HL-60/S4 (cell line): ENCODE measurements at regions not wholly inside any gene's neighbourhood (a gene's known extent, or its start where the extent isn't known, plus 50 kb on each side); places are given as distances from the start of the nearest gene placed in this dataset.

Experiments
- in situ Hi-C: fragments of 300-500 bp; cut with MboI; formaldehyde crosslinking; loops from 2 replicates; pipeline ENCODE4 v1.14.3; 2022; ENCODE audit warnings: low sequenced_read_pairs

DNA sequence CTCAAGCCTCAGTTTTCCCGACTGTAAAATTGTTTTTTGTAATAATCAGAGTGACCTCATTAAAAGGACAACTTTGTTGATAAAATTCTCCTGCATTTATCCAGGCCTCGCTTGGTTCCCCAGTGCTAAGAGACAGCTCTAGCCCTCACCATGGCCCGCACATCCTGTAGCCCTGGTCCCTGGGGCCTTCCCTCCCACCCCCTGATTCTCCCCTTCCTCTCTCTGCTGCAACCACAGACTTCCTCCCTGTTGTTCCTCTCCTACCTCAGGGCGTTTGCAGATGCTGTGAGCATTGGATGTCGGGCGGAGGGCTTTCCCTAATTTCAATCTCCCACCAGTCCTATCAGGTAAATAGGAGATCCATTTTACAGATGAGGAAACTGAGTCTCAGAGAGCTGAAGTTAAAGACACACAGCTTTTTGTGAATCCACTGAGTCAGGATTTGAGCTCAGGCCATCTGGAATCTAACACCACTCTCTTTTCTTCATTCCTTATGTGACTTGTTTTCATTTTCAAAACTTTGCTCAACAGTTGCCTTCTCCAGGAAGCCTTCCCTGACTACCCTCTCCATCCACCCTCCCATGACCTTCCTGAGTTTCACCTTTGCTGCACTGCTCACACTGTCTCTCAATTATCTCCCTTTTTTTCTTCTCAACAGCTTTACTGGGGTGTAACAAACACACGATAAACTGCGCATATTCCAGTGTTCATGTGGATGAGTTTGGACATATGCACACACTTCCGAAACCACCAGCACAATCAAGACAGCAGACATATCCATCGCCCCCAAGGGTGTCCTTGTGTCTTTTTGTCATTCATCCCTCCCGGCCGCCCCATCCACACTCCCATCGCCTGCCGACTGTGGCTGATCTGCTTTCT lies 107.1 kb downstream of the CEBPB start:
- in situ Hi-C loops, result no loop called here

DNA sequence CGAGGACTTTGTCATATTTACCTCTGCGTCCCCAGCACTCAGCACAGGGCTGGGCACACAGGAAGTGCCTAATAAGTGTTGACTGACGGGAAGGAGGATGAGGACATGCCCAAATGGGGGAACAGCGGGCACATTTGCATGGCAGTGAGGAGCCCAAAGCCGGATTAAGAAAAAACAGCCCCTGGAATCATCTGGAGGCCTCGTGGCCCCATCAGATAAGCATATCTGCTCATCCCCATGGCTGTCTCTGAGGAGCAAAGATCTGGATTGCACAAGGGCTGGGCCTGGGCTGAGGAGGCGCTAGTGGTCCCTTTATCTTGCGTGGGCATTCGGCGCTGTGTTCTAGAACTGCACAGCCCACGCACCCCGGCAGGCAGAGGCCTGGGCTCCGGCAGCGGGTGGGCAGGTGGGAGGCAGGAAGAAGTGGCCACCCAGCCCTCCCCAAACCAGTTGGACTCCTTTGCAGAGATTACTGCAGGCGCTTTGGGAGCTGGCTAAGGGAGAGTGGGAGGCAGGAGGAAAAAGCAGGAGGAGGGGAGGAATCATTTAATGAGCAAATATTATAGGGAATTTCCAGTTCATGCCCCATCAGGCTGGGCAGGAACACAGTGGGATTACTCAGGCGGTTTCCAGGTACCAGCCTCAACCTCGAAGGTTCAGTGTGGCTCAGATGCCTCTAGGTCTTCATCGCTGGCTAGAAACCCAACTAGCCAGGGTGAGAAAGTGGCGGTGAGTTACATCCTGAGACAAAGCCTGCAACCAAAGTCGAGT lies 108.1 kb downstream of the CEBPB start:
- in situ Hi-C loops, result no loop called here

DNA sequence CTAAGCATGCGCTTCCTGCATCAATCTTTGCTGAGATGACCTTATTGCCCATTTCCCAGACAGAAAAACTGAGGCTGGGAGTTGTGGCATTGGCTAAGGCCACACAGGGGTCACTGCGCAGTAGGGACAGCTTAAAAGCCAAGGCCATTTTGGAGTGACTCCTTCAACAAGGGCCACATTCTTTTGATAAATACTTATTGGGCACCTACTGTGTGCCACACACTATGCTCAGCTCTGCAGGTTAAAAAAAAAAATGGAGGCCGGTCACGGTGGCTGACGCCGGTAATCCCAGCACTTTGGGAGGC lies 108.6 kb downstream of the CEBPB start:
- in situ Hi-C loops, result no loop called here

DNA sequence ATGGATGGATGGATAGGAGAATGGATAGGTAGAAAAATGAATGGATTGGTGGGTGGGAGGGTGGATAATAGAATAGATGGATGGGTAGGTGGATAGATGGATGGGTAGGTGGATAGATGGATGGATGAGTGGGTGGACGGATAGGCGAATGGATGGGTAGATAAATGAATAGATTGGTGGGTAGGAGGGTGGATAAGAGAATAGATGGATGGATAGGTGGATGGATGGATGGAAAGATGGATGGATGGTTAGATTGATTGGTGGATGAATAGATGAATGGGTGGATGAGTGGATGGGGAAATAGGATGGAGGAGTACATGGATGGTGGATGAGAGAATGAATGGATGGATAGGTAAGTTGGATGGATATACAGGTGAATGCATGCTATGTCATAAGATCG lies 110.5 kb downstream of the CEBPB start:
- in situ Hi-C loops, result no loop called here

DNA sequence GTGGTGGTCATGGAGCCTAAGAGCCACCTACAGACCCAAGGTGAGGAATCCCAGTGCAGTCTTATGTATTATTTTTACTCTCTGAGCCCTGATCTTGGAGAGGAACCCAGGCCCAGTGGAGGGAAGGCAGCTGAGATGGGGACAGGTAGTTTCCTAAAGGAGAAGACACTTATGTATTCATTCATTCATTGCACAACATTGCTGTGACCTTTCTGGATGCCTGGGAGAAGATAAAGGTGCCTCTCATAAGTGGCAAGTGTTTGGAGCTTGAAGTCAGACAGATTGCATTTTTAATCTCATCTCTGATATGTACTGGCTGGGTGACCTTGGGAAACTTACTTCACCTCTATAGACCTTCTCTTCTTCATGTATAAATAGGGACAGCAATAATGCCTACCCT lies 111.1 kb downstream of the CEBPB start:
- in situ Hi-C loops, result no loop called here

DNA sequence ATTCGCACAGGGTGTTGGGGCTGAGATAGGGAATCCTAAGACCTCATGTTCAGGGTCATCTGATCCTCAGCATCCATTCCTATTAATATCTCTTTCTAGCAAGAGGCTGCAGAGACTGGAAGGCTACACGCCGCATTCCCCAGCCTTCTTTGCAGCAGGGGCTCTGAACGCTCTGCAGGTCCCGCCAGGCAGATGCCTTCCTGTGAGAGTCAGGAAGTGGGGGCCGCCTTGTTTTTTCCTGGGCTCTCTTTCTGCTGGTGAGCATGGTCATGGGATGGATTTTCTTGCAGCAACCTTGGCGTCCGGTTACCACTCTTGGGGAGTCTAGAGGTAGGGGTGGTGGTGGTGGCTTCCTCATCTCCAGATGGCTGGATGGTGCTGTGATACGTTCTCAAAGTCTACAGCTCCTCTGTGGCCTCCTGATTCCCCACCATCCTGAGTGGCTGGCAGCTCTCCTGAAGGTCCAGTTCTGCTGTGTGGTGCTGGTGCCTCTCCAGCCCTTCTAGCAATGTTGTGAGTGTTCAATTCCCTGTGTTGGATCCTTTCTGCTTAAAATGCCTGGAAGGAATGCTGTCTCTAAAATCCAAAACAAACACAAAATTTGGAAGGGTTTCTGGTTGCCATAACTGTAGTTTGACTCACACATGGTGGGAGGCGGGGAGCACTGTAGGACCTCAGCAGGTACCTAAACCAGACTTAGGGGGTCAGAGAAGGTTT lies 111.9 kb downstream of the CEBPB start:
- in situ Hi-C loops, result no loop called here

DNA sequence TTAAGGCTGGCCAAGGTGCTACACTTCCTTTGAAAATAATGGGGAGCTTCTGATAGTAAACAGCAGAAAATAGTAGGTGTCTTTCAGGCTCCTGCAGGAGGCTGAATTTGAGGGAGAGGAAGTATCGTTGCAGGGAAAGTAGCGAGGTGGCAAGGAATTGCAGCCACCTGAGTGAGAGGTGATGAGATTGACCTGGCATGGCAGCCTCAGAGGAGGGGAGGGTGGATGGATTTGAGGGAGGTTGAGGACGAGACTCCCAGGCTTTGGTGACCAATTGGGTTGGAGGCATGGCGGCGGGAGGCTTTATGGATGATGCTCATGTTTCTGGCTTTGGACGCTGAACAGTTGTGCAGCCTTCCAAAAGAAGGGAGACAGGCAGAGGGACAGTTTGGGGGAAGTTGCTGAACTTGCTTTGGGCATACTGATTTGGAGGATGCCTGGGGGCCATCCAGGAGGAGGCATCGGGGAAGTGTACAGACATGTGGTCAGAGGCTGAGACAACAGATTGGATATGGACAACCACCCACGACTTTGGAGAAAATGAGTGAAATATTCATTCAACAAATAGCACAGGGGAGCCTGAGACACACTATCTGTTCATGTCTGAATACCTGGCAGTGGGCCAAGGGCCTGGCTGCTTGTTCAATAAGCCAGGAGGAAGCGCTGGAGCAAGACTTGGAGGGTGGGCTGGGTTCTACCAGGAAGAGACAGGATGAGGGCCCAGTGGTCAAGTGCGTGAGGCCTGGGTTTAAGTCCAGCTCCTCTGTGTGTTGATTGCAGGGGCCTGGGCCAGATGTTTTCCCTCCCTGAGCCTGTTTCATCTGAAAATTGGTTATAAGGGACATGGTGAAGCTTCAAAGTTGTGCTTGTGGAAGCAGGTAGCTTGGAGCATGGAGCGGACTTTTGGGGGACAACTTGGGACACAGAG lies 113.2 kb downstream of the CEBPB start:
- in situ Hi-C loops, result no loop called here

DNA sequence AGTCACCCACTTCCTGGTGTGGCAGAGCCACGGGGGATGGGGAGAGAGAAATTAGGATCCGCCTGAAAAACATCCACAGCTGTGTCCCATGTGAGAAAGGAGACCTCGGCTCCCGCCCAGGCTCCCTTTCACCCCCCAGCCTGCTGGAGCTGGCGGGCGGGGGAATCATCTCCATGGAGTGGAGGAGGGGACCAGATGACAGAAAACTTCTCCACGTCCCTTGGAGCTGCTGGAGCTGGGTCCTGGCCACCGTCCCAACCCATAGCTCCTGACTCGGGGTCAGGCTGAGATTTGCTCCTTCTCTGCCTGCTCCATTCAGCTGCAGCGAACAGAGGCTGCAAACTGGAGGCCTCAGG lies 113.8 kb downstream of the CEBPB start:
- in situ Hi-C loops, result no loop called here

DNA sequence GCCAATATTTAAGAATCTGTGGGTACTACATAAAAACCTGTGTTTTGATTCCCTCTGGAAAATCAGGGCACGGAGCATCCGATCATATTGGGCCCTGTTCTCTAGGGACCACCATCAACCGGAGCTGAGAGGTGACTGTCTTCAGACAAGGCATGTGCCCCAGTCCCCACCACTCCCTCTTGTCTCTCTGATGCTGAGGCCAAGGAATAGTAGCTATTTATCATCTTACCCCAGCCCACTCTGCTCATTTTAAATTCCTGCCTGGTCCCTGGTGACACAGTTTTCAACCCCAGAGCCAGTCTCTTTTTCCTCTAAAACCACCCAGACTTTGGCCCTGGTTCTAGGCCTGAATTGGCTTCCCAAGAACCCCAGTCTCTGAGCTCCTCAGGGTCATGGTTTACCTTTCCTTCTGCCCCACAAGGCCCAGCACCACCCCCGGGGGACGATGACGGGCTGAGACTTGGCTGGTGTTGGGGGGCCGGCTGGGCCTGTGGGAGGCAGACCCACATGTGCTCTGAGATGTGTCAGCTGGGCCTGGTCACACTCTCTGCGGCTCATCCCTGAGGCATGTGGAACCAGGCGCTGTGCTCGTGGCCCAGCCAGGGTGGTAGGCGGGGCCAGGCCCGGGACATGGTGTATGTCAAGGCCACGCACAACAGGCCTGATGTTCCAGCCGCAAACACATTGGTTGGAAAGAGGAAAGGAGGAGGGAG lies 114.4 kb downstream of the CEBPB start:
- in situ Hi-C loops, result no loop called here

DNA sequence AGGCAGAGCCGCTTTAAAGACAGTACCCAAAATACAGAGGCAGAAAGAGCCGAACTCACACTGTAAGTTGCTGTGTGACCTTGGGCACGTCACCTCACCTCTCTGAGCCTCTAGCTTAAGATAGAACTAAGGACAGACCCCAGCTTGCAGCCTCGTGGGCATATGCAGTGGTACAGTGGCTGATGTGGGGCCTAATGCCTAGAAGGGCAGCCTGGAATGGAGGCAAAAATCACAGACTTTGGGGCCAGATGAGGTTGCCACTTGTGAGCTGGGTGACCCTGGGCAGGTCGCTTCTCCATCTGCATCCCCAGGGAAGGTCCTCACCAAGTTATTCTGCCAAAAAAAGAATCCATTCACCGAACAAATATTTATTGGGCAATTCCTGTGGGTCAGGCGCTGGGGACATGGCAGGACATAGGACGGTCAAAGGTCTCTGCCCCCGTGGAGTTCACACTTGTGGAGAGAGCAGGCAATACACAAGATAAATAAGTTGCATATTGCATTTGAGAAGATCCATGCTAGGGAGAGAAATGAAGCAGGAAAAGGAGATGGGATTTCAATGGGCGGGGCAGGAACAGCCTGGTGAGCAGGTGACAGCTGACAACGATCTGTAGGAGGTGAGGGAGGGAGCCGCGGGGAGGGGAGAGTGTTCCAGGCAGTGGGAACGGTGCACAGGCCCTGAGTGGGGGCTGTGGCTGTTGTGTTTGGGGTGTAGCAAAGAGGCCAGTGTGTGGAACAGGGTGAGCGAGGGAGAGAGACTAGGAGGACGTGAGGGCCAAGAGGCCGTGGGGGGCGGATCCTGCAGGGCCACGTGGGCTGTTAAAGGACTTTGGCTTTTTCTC lies 115.2 kb downstream of the CEBPB start:
- in situ Hi-C loops, result no loop called here

DNA sequence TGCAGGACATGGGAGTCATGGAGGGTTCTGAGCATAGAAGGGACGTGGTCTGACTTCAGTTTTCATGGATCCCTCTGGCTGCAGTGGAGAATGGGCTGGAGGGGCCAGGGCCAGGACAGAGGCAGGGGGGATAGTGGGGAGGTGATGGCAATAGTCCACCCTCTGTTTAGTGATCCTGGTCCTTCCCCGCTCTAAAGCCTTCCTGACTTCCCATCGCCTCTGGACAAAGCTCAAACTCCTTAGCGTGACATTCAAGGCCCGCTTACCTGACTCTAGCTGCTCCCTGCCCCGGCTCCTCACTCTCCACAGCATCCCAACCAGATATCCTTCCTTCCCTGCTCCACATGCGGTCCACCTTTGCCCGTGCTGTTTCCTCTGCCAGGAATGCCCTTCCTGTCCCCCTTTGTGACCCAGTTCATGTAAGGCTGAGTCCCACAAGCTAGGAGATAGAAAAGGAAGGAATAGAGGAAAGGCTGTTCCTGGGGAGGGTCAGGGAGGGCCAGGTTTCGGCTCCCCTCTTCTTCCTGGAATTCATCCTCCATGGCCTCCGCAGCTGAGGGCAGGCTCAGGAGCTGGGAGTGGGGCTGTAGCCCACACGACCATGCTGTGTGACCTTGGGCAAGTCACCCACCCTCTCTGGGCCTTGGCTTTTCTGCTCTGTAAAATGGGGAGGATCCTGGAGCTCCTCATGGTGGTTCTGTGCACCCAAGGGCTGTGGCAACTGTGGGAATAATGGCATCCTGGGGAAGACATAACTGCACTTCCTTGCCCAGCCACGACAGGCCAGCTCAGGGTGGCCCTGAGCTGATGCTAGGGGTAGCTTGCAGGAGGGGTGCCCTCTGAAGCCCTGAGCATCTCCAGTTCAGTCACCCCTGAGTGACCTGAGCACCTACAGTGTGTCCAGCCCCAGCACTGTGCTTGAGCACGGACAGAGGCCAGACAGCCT lies 116.1 kb downstream of the CEBPB start:
- in situ Hi-C loops, result no loop called here

DNA sequence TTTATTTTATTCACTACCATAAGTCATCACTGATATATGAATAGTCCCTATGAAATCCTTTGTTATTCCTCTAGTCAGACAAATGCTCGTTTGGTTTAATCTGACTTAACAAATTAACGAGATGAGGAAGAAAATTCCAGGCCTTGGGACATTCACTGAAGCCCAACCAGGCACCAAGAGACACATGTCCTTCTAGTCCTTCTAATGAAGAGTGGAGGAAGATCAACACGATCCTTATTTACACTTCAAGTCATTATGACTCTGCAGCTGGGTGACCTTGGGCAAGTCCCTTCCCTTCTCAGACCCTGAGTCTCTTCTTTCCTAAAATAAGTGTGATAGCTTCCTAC lies 117.5 kb downstream of the CEBPB start:
- in situ Hi-C loops, result no loop called here

DNA sequence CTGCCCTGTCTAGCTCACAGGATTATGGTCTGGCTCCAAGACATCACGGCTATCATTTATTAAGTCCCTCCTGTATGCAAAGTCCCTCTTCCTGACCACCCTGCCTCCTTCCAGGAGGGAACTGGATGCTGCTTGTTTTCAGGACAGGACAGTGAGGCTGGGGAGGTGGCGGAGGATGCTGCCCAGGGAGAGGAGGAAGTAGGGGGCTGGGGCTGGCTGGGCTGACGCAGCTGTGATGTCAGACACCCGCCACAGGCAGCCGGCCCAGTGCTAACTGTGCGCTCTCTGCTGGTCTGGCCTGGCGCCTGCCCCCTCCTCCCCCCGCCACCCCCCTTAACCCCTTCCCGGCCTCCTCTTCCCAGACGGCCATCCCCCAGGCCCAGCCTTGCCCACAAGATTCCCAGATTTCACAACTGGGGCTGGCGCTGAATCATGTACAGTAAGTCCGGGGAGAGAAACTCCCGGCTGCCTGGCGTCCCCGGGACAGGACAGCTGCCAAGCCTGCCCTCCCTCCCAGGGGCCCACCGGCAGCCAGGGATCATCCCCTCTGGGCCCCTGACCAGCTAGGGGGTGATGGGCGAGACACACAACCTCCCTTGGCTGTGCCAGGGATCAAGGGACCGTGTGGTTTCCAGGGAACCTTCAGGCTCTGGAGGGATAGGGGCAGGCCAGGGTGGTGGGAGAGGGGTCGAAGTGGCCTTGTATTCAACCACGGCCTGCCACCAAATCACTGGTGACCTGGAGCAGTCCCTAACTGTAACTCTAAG lies 118.1 kb downstream of the CEBPB start:
- in situ Hi-C loops, result no loop called here

DNA sequence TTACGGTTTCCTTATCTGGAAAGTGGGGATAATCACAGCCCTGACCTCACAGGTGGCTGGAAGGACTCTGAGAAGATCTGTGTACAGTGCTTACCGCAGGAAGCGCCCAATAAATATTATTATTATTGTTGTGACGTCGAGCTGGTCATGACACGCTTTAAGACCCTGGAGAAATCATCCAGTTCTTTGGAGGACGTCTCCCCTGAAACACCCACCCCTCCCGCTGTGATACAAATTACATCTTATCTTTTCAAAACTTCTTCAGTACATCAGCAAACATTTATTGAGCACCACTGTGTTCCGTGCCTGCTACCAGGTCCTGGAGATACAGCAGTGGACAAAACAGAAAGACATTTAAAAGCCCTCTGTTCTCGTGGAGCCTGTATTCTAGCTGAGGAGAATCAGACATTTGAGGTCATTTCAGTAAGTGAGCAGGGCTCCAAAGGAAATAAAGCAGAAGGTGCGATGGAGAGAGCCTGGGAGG lies 118.7 kb downstream of the CEBPB start:
- in situ Hi-C loops, result no loop called here

DNA sequence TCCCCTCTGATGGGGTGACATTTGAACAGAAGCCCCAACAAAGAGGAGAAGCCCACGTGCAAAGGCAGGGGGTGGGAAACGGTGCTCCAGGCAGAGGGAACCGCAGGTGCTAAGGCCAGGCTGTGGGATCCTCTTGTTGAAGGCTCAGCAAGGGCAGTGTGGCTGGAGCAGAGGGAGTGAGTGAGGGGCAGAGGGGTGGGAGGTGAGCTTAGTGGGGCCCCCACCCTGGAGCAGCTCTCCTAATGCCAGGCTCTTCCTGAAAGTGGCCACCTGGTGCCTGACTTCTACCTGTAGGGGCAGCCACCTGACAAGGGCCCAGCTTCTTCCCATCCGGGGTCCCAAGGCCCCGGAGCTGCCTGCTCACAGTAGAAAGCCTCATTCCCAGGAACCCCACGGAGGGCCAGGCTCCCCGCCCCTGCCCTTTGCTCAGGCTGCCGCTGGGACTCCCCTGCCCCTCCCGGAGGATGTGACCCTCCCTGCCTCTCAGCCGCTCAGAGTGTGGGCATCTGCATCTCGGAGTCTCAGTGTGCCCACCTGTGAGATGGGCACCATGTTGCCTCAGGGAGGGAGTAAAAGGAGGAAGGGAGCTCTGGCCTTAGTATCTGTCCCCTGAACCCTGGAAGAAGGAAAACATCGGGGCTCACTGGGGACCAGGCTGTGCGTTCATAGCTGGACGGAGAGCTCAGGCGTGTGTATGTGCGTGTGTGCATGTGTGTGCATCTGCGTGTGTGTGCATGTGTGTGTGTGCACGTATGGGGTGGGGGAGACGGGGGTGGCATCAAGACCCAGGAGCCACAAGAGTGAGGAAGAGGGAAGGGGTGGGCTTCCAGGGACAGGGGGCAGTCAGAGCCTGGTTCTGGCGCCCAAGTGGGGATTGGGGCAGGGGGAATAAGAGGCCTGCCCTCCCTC lies 119.4 kb downstream of the CEBPB start:
- in situ Hi-C loops, result no loop called here

DNA sequence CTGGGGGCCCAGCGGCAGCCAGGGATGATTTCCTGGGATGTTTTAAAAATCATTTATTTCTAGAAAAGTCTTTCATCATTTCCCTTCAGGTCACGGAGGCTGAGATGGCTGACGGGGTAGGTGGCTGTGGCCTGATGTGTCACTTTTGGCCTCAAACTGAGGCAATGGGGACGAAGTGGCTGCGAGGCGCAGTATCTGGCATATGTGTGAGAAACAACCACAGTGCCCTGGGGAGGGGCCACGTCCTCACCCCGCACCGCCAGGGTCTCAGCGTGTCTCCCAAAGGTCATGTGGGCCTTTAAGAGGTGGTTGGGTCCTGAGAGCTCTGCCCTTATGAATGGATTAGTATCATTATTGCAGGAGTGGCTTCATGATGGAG lies 120.0 kb downstream of the CEBPB start:
- in situ Hi-C loops, result no loop called here
